ENCODE measurements at regions not wholly inside any gene's neighbourhood (a gene's known extent, or its start where the extent isn't known, plus 50 kb on each side); places are given as distances from the start of the nearest gene placed in this dataset.

DNA sequence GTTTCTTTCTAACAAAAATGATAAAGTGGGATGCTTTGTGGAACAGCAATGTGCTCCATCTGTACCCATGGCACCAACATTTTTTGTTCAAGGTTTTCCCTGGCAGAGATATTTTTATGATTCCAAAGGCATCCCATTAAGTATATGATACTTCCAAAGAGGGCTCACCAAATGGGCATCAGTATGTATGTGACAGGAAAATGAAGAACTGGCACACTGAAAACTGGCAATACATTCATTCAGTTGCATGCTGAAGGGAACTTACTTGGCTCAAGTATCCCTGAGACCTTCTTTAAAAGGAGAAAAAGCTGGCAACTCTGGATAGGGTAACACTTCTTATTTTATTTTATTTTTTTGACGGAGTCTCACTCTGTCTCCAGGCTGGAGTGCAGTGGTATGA lies 249.8 kb downstream of the IL20RB start:
- Mint-ChIP-seq H3K9me3 (ENCODE audit: low read depth, unreplicated experiment) (no peaks in the 10 kb centered on the region), H3K27ac (ENCODE audit: unreplicated experiment) (no peak overlapping the region), H3K36me3 (ENCODE audit: insufficient read depth, unreplicated experiment) (no peaks in the 10 kb centered on the region), H3K27me3 (ENCODE audit: unreplicated experiment) (peaks cover 29% of the 10 kb centered on the region), H3K4me1 (ENCODE audit: low read depth, unreplicated experiment) (no peaks in the 10 kb centered on the region), H3K4me3 (ENCODE audit: low read depth, unreplicated experiment) (no peak overlapping the region)
- no TSS peak for BruUV-seq (replicated peaks)
- TF ChIP-seq, protein P1, sequence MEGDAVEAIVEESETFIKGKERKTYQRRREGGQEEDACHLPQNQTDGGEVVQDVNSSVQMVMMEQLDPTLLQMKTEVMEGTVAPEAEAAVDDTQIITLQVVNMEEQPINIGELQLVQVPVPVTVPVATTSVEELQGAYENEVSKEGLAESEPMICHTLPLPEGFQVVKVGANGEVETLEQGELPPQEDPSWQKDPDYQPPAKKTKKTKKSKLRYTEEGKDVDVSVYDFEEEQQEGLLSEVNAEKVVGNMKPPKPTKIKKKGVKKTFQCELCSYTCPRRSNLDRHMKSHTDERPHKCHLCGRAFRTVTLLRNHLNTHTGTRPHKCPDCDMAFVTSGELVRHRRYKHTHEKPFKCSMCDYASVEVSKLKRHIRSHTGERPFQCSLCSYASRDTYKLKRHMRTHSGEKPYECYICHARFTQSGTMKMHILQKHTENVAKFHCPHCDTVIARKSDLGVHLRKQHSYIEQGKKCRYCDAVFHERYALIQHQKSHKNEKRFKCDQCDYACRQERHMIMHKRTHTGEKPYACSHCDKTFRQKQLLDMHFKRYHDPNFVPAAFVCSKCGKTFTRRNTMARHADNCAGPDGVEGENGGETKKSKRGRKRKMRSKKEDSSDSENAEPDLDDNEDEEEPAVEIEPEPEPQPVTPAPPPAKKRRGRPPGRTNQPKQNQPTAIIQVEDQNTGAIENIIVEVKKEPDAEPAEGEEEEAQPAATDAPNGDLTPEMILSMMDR (IDR thresholded peaks at IDR 0.05; ENCODE audit: unreplicated experiment): no peak
- intact Hi-C loops (cut with micrococcal nuclease; ENCODE audit: unreplicated experiment): no loop called here
- CTCF ChIA-PET: no interaction called here
- DNase-seq: no peak

DNA sequence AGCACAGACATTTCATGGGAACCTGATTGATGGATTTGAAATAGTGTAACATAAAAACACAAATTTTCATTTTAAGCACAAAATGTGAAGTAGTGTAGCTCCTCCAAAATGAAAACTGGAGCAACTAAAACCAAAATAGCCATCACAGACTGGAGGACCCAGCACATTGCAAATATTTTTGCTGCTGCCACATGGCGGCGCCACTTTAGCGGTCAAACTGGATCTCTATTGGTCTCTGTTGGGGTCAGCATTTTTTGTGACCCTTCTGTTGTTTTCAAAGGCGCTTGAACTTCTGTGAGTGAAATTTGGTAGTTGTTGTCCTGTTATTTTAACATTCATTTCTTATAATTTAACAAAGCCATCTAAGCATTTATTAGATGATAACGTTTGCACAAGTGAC lies 259.9 kb downstream of the IL20RB start:
- Mint-ChIP-seq H3K4me3 (ENCODE audit: low read depth, unreplicated experiment) (no peak overlapping the region), H3K27ac (ENCODE audit: unreplicated experiment) (no peak overlapping the region), H3K27me3 (ENCODE audit: unreplicated experiment) (no peaks in the 10 kb centered on the region), H3K36me3 (ENCODE audit: insufficient read depth, unreplicated experiment) (no peaks in the 10 kb centered on the region), H3K9me3 (ENCODE audit: low read depth, unreplicated experiment) (peaks cover 3% of the 10 kb centered on the region), H3K4me1 (ENCODE audit: low read depth, unreplicated experiment) (no peaks in the 10 kb centered on the region)
- peak; percentile 35 for DNase-seq
- BruUV-seq (replicated peaks): no TSS peak
- CTCF ChIA-PET: no interaction called here
- TF ChIP-seq, protein P1 (IDR thresholded peaks at IDR 0.05; ENCODE audit: unreplicated experiment): peak; percentile 60
- intact Hi-C loops (cut with micrococcal nuclease; ENCODE audit: unreplicated experiment): no loop called here

- H3K4me3 Mint-ChIP-seq (ENCODE audit: low read depth, unreplicated experiment): no peak overlapping the region
- no peak overlapping the region for H3K27ac Mint-ChIP-seq (ENCODE audit: unreplicated experiment)
- intact Hi-C loops (cut with micrococcal nuclease; ENCODE audit: unreplicated experiment): no loop called here
- DNase-seq: no peak
- no peaks in the 10 kb centered on the region for H3K27me3 Mint-ChIP-seq (ENCODE audit: unreplicated experiment)
- CTCF ChIA-PET: interaction anchor here (0.7 kb wide), 1 partner anchor 245 kb away, joined by 5 read pairs; no protein-coding TSS in a partner anchor
- H3K9me3 Mint-ChIP-seq (ENCODE audit: low read depth, unreplicated experiment): peaks cover 3% of the 10 kb centered on the region
- H3K4me1 Mint-ChIP-seq (ENCODE audit: low read depth, unreplicated experiment): no peaks in the 10 kb centered on the region
- no TSS peak for BruUV-seq (replicated peaks)
- H3K36me3 Mint-ChIP-seq (ENCODE audit: insufficient read depth, unreplicated experiment): no peaks in the 10 kb centered on the region
- TF ChIP-seq, protein P1 (IDR thresholded peaks at IDR 0.05; ENCODE audit: unreplicated experiment): no peak
These were observed 262.1 kb downstream of the IL20RB start for GRCh38 chr3:137219801-137220445.

DNA sequence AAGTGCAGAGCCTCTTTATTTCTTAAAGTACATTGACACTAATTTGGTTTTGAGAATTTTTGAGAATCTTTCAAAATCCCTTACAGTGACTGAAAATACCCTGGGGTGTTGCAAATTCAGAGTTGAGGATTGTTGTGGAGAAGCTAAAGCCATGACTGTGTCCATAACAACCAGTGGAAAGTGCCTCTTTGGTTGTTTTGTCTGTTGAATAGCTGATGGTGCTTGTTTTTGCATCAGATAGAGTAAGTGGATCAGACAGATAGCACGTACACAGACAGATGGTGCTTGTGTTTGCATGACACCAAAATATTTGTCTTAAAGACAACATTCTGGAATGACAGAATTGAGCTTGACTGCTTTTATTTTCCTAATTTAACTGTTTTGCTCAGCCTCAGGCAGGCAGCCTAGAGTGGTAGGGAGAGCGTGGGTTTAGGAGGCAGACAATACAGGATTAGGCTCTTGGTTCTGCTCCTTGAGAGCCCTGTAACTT lies 265.0 kb downstream of the IL20RB start:
- no peak overlapping the region for H3K27ac Mint-ChIP-seq (ENCODE audit: unreplicated experiment)
- TF ChIP-seq, protein P1 (IDR thresholded peaks at IDR 0.05; ENCODE audit: unreplicated experiment): no peak
- no TSS peak for BruUV-seq (replicated peaks)
- H3K36me3 Mint-ChIP-seq (ENCODE audit: insufficient read depth, unreplicated experiment): no peaks in the 10 kb centered on the region
- no peaks in the 10 kb centered on the region for H3K4me1 Mint-ChIP-seq (ENCODE audit: low read depth, unreplicated experiment)
- H3K4me3 Mint-ChIP-seq (ENCODE audit: low read depth, unreplicated experiment): no peak overlapping the region
- no peak for DNase-seq
- intact Hi-C loops (cut with micrococcal nuclease; ENCODE audit: unreplicated experiment): no loop called here
- peaks cover 14% of the 10 kb centered on the region for H3K27me3 Mint-ChIP-seq (ENCODE audit: unreplicated experiment)
- CTCF ChIA-PET: no interaction called here
- H3K9me3 Mint-ChIP-seq (ENCODE audit: low read depth, unreplicated experiment): peaks cover 3% of the 10 kb centered on the region

Data from Calu3 (cell line).